ENCODE measurements at regions not wholly inside any gene's neighbourhood (a gene's known extent, or its start where the extent isn't known, plus 50 kb on each side); places are given as distances from the start of the nearest gene placed in this dataset.

DNA sequence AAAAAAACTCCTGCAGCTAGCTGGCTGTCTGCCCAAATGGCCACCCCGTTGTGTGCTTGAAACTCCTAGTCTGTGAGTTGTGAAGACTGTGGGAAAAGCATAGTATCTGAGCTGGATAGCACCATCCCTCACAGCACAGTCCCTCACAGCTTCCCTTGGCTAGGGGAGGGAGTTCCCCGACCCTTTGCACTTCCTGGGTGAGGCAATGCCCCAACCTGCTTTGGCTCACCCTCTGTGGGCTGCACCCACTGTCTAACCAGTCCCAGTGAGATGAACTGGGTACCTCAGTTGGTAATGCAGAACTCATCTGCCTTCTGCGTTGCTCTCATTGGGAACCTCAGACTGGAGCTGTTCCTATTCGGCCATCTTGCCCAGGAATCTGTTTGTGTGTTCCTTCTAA is 260.6 kb upstream of the STXBP5 start:
- H3K4me3 Mint-ChIP-seq (ENCODE audit: low read depth, unreplicated experiment) = no peak overlapping the region
- no TSS peak for BruUV-seq (replicated peaks)
- CTCF ChIA-PET = interaction anchor here (0.7 kb wide), 1 partner anchor 156 kb away, joined by 3 read pairs; no protein-coding TSS in a partner anchor
- TF ChIP-seq, protein P1, sequence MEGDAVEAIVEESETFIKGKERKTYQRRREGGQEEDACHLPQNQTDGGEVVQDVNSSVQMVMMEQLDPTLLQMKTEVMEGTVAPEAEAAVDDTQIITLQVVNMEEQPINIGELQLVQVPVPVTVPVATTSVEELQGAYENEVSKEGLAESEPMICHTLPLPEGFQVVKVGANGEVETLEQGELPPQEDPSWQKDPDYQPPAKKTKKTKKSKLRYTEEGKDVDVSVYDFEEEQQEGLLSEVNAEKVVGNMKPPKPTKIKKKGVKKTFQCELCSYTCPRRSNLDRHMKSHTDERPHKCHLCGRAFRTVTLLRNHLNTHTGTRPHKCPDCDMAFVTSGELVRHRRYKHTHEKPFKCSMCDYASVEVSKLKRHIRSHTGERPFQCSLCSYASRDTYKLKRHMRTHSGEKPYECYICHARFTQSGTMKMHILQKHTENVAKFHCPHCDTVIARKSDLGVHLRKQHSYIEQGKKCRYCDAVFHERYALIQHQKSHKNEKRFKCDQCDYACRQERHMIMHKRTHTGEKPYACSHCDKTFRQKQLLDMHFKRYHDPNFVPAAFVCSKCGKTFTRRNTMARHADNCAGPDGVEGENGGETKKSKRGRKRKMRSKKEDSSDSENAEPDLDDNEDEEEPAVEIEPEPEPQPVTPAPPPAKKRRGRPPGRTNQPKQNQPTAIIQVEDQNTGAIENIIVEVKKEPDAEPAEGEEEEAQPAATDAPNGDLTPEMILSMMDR (IDR thresholded peaks at IDR 0.05; ENCODE audit: unreplicated experiment) = no peak
- DNase-seq = no peak
- H3K4me1 Mint-ChIP-seq (ENCODE audit: low read depth, unreplicated experiment) = no peaks in the 10 kb centered on the region
- H3K36me3 Mint-ChIP-seq (ENCODE audit: insufficient read depth, unreplicated experiment) = no peaks in the 10 kb centered on the region
- H3K9me3 Mint-ChIP-seq (ENCODE audit: low read depth, unreplicated experiment) = peaks cover 8% of the 10 kb centered on the region
- H3K27me3 Mint-ChIP-seq (ENCODE audit: unreplicated experiment) = no peaks in the 10 kb centered on the region
- H3K27ac Mint-ChIP-seq (ENCODE audit: unreplicated experiment) = no peak overlapping the region
- intact Hi-C loops (cut with micrococcal nuclease; ENCODE audit: unreplicated experiment) = no loop called here

DNA sequence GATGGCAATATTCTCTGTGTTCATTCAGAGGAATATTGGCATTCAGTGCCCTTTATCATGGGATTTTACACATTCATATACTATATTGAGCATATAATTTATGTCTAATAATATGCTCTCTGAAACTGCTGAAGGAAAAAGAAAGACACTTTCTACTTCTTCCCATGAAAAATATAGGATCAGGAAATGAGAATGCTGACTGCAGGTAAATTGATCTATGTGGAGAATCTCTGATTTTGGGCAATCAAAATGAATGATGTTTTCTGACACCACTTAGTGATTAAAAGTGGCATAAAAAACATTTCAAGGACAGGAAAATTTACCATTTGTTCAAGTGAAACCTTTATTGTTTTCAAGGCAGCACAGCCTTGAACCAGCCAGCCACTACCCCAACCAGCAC is 260.1 kb upstream of the STXBP5 start:
- no peak overlapping the region for H3K27ac Mint-ChIP-seq (ENCODE audit: unreplicated experiment)
- BruUV-seq (replicated peaks) = no TSS peak
- no peak overlapping the region for H3K4me3 Mint-ChIP-seq (ENCODE audit: low read depth, unreplicated experiment)
- H3K4me1 Mint-ChIP-seq (ENCODE audit: low read depth, unreplicated experiment) = no peaks in the 10 kb centered on the region
- H3K36me3 Mint-ChIP-seq (ENCODE audit: insufficient read depth, unreplicated experiment) = no peaks in the 10 kb centered on the region
- CTCF ChIA-PET = interaction anchor here (0.7 kb wide), 1 partner anchor 156 kb away, joined by 3 read pairs; no protein-coding TSS in a partner anchor
- TF ChIP-seq, protein P1 (IDR thresholded peaks at IDR 0.05; ENCODE audit: unreplicated experiment) = no peak
- H3K27me3 Mint-ChIP-seq (ENCODE audit: unreplicated experiment) = no peaks in the 10 kb centered on the region
- intact Hi-C loops (cut with micrococcal nuclease; ENCODE audit: unreplicated experiment) = no loop called here
- DNase-seq = no peak
- peaks cover 8% of the 10 kb centered on the region for H3K9me3 Mint-ChIP-seq (ENCODE audit: low read depth, unreplicated experiment)

DNA sequence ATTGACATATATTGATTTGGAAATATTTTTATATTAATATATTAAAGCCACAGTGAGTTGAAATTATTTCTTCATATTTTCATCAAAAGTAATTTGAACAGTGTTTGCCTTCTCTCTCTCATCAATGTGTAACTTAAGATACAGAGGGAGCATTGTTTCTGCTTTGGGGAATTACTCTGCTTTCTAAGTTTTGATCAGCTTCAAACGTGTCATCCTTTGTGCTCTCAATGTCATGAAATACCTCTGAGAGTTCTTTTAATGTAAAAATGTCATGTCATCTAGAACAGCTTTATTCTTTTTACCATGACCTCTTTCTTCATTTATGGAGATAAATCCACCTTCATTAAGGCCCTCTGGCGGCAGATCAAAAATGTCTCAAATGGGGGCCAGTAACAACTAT is 259.4 kb upstream of the STXBP5 start:
- no TSS peak for BruUV-seq (replicated peaks)
- intact Hi-C loops (cut with micrococcal nuclease; ENCODE audit: unreplicated experiment) = no loop called here
- Mint-ChIP-seq H3K27me3 (ENCODE audit: unreplicated experiment) (no peaks in the 10 kb centered on the region), H3K4me1 (ENCODE audit: low read depth, unreplicated experiment) (no peaks in the 10 kb centered on the region), H3K27ac (ENCODE audit: unreplicated experiment) (no peak overlapping the region), H3K9me3 (ENCODE audit: low read depth, unreplicated experiment) (peaks cover 8% of the 10 kb centered on the region), H3K4me3 (ENCODE audit: low read depth, unreplicated experiment) (no peak overlapping the region), H3K36me3 (ENCODE audit: insufficient read depth, unreplicated experiment) (no peaks in the 10 kb centered on the region)
- CTCF ChIA-PET = interaction anchor here (0.6 kb wide), 1 partner anchor 22 kb away, joined by 3 read pairs; no protein-coding TSS in a partner anchor
- no peak for DNase-seq
- TF ChIP-seq, protein P1 (IDR thresholded peaks at IDR 0.05; ENCODE audit: unreplicated experiment) = no peak

DNA sequence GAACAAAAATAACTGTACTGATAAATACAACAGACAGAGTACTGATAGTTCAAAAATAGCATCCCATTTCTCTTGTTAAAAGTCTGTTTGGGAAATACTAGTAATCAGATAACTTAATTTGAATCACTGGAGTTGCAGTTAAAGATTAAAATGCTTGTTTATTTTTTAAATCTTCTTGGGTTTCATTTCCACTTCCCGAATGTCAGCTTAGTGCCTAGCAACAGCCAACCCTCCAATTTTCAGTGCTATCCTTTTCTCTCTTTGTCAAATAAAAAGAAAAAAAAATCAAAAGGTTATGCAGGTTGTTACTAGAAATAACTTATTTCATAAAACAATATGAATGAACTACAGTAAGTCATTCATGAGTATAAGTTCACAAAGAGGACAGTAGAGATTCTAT is 257.7 kb upstream of the STXBP5 start:
- TF ChIP-seq, protein P1 (IDR thresholded peaks at IDR 0.05; ENCODE audit: unreplicated experiment) = no peak
- BruUV-seq (replicated peaks) = no TSS peak

More for the DNA sequence above, 257.7 kb upstream of the STXBP5 start:
- DNase-seq = no peak
- intact Hi-C loops (cut with micrococcal nuclease; ENCODE audit: unreplicated experiment) = no loop called here
- H3K9me3 Mint-ChIP-seq (ENCODE audit: low read depth, unreplicated experiment) = peaks cover 8% of the 10 kb centered on the region
- CTCF ChIA-PET = no interaction called here
- H3K4me3 Mint-ChIP-seq (ENCODE audit: low read depth, unreplicated experiment) = no peak overlapping the region
- no peak overlapping the region for H3K27ac Mint-ChIP-seq (ENCODE audit: unreplicated experiment)
- H3K27me3 Mint-ChIP-seq (ENCODE audit: unreplicated experiment) = no peaks in the 10 kb centered on the region
- H3K4me1 Mint-ChIP-seq (ENCODE audit: low read depth, unreplicated experiment) = peaks cover 10% of the 10 kb centered on the region
- H3K36me3 Mint-ChIP-seq (ENCODE audit: insufficient read depth, unreplicated experiment) = no peaks in the 10 kb centered on the region
